ENCODE measurements at regions not wholly inside any gene's neighbourhood (a gene's known extent, or its start where the extent isn't known, plus 50 kb on each side); places are given as distances from the start of the nearest gene placed in this dataset.

- Histone ChIP-seq H3K4me1 (ENCODE audit: control insufficient read depth, insufficient read depth, low read length) (no peaks in the 10 kb centered on the region), H3K27ac (ENCODE audit: extremely low read depth, low read depth, low read length) (no peak overlapping the region), H3K36me3 (ENCODE audit: control insufficient read depth in 2 of 2, insufficient read depth in 1 of 2, low read length in 2 of 2) (no peaks in the 10 kb centered on the region), H3K9me3 (ENCODE audit: control insufficient read depth, insufficient read depth, low read depth, low read length) (no peaks in the 10 kb centered on the region), H3K4me3 (ENCODE audit: low read depth, low read length) (no peak overlapping the region)
- CTCF ChIA-PET: no interaction called here
- POLR2A ChIA-PET: no interaction called here
- no peak for TF ChIP-seq ZBTB26 (tag by site-specific recombination; optimal IDR thresholded peaks at IDR 0.05)
- no peak for TF ChIP-seq ZSCAN4 (tag by site-specific recombination; IDR thresholded peaks at IDR 0.05)
- no peak for TF ChIP-seq ZNF473 (tag by site-specific recombination; IDR thresholded peaks at IDR 0.05)
- TF ChIP-seq KLF10 (tag by site-specific recombination; IDR thresholded peaks at IDR 0.05): no peak
- no peak for TF ChIP-seq ZNF843 (tag by site-specific recombination; IDR thresholded peaks at IDR 0.05)
- no peak for TF ChIP-seq PRDM1 (tag by site-specific recombination; IDR thresholded peaks at IDR 0.05)
- no peak for TF ChIP-seq AEBP2 (tag by site-specific recombination; IDR thresholded peaks at IDR 0.05; ENCODE audit: borderline replicate concordance)
- TF ChIP-seq ZNF785 (tag by site-specific recombination; IDR thresholded peaks at IDR 0.05): no peak
- no peak for TF ChIP-seq ZEB2 (tag by site-specific recombination; IDR thresholded peaks at IDR 0.05)
- TF ChIP-seq KLF8 (tag by site-specific recombination; IDR thresholded peaks at IDR 0.05): no peak
- TF ChIP-seq ZNF324 (tag by site-specific recombination; IDR thresholded peaks at IDR 0.05): no peak
- TF ChIP-seq TRIM28 (IDR thresholded peaks at IDR 0.05; ENCODE audit: borderline replicate concordance, low read length): no peak
- TF ChIP-seq ZNF335 (tag by site-specific recombination; conservative IDR thresholded peaks at IDR 0.05): no peak
Measured at GRCh38 chr2:19631871-19632270, 269.9 kb downstream of the TTC32 start.

- Histone ChIP-seq H3K9me3 (ENCODE audit: control insufficient read depth, insufficient read depth, low read depth, low read length) (no peaks in the 10 kb centered on the region), H3K4me3 (ENCODE audit: low read depth, low read length) (no peak overlapping the region), H3K36me3 (ENCODE audit: control insufficient read depth in 2 of 2, insufficient read depth in 1 of 2, low read length in 2 of 2) (no peaks in the 10 kb centered on the region), H3K4me1 (ENCODE audit: control insufficient read depth, insufficient read depth, low read length) (no peaks in the 10 kb centered on the region), H3K27ac (ENCODE audit: extremely low read depth, low read depth, low read length) (no peak overlapping the region)
- ChIA-PET CTCF (no interaction called here), POLR2A (no interaction called here)
- TF ChIP-seq ZNF571 (tag by site-specific recombination; IDR thresholded peaks at IDR 0.05): no peak
- TF ChIP-seq ZBTB11 (tag by site-specific recombination; conservative IDR thresholded peaks at IDR 0.05; ENCODE audit: low read depth): no peak
- TF ChIP-seq ZNF777 (tag by site-specific recombination; IDR thresholded peaks at IDR 0.05; ENCODE audit: borderline replicate concordance): no peak
- TF ChIP-seq ZBTB44 (tag by site-specific recombination; IDR thresholded peaks at IDR 0.05): no peak
- TF ChIP-seq YY2 (tag by site-specific recombination; IDR thresholded peaks at IDR 0.05): no peak
- no peak for TF ChIP-seq ZNF585B (tag by site-specific recombination; IDR thresholded peaks at IDR 0.05)
- TF ChIP-seq ZNF239 (tag by site-specific recombination; IDR thresholded peaks at IDR 0.05): no peak
- no peak for TF ChIP-seq ZNF473 (tag by site-specific recombination; IDR thresholded peaks at IDR 0.05)
Measured at GRCh38 chr2:19630921-19631320, 270.9 kb downstream of the TTC32 start.
